Stimulated activated CD4-positive, alpha-beta T cell treated with anti-CD3 and anti-CD28 coated beads, TNF-alpha, amount 100 ng/mL, for 24 hours (primary cell): ENCODE measurements at regions not wholly inside any gene's neighbourhood (a gene's known extent, or its start where the extent isn't known, plus 50 kb on each side); places are given as distances from the start of the nearest gene placed in this dataset.
"Not testable (repeated sequence)": the region's sequence is repeated elsewhere in the genome, so short reads cannot be mapped to it uniquely, and the experiment has no call there.

Experiments
- DNase-seq, 3 experiments: peaks; one replicate each; pipeline ENCODE4 v3.0.0-alpha.2; 2020; ENCODE audit warnings: low read depth in 3 of 3

DNA sequence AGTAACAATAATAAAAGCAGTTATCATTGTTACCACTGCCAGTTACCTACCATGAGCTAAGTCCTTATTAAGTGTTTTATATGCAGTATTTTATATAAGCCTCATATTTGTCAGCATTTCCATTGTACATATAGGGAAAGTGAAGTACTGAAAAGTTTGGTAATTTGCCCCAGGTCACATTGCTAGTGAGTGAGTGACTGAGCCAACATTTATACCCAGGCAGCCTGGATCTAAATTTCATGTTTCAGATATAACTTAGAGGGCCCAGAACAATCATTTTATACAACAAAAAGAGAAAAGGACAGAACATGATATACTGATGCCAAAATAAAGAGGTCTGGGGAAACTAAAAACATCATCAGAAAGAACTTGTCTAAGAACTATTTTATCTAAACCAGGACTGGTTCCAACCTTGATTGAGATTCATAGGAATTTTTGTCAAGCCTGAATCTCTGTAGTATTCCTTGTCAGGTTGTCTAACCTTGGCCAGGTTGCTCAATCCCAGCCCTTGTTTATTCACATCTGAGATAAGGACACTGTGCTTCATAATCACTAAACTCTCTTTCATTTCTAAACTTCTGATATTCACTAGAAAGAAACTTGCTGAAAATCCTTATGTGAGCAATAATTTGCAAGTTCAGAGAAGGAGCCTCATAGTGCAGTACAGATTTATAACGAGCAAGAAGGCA, 308.2 kb downstream of the IPMK start:
- no peak for DNase-seq

DNA sequence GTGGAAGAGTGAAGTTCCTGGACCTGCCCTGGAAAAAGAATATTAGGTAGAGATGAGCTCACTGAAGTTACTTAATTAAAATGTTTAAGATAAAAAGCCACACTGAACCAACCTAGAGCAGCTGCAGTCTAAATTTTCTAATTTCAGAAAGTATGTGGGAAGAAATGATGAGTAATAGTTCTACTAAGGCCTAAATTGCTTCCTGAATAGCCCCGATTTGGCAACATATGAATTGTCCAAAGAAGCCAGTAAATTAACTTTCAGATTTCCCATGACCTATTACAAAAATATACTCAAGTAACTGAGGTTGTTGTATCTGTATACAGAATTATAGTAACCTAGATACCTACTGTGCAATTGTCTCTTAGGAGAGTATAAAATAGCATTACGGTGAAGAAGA, 312.6 kb downstream of the IPMK start:
- DNase-seq = no peak

DNA sequence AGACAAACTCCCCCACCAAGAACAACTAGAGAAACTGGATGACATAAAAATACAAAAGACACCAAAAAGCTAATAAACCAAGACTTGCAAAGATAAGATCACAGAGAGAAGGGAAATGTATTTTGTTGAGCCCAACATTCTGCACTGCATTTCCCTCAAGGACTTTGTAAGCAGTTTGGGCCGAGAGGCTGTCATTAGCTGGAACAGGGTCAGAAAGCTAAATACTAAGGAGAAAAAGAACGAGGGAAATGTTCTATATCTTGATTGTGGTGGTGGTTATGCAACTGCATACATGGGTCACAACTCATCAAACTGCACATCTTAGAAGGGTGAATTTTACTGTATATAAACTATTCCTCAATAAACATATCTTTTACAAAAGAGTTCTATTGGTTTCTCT, 315.0 kb downstream of the IPMK start:
- no peak for DNase-seq

DNA sequence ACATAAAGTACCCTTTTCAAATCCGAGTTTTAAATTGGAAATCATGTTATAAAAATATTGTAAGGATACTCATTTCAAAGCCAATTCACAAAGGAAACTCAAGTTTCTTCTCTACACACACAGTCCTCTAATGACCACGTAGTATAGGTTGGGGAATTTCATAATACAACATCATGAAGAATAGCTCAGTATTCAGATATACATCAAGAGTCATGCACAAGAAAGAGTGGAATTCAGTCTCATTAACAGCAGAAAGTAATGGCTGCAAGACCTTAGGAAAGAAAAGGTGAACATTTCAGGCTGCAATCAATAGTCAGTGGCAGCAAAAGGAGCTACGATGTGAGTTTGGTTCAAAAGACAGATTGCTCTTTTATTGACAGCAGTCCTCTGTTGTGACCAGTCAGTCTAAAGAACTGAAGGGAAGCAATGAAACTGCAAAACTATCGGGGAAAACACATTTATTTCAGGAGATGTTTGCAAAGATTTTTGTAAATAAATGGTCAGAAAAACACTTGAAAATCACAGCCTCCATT, 317.2 kb downstream of the IPMK start:
- DNase-seq = no peak

DNA sequence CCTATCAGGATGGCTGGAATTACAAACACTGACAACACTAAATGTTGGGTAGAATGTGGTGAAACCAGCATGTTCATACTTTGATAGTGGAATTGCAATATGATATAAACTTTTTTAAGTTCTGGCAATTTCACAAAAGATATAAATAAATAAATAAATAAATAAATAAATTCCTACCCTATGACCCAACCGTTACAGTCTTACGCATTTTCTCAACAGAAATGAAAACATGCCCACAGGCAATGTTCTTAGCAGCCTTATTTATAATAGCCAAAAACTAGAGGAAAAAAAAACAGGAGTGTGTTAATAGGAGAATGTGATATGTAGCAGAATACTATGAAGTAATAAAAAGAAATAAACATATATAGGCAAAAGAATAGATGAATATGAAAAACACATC, 318.9 kb downstream of the IPMK start:
- DNase-seq = no peak

DNA sequence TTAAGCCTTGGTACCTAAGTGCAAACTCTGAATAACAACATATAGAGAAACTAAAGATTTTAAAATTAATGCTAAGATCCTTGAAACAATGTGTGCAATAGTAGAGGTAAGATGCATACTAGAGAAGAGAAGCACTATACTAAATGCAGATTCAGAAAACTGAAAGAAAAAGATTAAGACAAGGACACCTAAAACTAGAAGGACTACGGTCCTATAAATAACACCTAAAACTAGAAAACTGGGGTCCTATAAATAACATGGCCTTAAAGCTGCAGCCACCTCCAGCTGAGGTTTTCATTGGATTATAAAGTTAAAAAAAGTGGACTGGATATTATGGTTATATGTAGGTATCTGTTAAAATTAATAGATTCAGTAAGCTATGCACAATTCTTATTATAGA, 320.9 kb downstream of the IPMK start:
- DNase-seq = no peak

DNA sequence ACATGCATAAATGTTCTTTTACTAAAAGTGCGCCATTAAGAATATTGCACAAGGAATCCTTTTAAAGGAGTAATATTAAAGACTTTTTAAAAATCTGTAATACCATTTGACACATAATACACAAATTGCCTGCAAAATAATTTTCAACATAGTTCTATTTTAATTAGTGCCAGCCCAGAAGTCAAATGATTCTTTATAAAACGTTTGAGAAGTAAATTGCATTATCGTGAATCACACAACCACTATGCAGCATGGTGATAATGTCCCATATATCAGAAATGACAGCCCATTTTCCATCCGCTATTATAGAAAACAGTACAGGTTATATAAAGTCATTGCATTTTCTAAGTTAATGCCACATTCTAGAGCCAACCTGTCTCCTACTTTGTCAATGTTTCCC, 324.0 kb downstream of the IPMK start:
- no peak for DNase-seq

DNA sequence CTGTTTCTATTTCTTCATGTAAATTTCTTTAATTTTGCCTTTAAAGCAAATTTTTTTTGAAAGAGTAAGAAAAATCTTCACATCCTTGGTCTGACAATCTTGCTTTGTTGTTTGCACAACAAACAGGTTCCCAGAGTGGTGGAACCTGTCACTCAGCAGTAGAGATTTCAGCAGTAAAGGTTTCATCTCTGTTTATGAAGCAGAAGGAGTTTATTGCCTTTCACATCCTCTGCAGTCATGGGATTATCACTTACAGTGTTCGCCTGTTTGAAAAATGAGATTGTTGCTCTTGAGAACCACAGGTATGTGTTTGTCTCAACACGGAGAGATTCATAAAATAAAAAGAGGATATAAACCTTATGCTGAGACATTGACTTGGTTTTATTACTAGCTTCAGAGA, 342.6 kb downstream of the IPMK start:
- DNase-seq = no peak

DNA sequence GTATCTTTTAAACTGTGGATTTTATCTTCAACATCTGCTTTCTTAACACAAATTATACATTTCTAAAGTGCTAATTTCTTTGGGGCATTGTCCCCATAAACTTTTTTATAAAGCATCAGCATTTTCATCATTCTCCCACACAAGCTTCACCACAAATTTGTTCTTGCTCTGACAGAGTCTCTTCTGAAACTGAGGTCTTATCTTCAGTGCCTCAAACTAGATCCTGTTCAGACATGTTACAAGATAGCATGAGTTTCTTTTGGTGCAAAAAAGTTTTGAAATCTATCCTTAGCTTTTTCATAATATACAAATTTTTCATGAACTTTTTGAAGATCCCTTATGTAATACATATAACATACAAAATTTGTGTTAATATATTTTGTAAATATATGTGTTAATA, 346.6 kb downstream of the IPMK start:
- DNase-seq = no peak

DNA sequence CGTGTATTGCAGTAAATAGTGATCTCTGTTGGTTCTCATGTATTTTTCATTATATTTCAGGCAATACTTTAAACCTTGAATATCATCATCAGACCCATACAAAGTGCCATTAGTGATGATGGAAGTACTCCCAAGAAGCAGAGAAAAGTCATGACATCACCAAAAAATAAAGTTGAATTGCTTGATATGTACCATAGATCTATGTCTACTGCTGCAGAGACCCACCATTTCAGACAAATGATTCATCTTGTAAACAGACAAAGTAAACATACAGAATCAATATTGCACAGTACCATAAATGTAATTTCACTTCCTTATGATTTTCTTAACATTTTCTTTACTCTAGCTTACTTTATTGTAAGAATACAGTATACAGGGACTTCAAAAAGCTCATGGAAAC, 347.8 kb downstream of the IPMK start:
- DNase-seq = no peak

DNA sequence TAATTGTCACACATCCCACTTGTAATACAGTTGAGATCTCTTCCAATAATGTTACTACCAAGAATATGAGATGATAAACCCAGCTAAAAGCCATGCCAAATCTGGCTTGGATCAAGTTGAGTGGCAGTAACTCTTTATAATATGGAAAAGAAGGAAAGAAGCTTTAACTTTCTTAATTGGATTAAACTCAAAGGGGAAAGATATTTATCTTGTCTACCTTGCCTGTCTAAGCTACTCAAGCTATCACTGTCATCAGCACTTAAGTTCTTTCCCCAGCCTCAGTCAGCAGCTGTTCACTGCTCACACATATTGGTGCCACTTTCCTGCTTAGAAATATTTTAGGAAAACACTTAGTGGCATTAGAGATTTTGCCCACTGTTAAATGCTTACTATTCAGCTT, 350.7 kb downstream of the IPMK start:
- no peak for DNase-seq

DNA sequence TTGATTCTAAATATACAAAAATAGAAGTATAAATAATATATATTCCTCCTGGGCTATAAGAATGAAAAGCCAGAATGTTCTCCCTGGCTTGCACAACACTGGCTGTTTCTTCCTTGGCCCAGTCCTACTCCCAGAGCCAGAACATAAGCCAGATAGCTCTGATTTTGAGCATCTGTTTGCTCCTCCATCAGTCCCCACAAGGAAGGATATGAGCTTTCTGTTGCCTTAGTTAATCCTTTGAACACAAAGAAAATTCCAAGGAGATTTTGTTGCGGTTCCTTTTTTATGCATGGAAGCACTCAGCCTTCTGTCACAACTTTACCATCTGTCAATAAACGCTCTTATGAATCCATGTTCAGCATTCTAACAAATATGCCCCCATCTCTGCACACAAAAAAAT, 361.8 kb downstream of the IPMK start:
- no peak for DNase-seq

DNA sequence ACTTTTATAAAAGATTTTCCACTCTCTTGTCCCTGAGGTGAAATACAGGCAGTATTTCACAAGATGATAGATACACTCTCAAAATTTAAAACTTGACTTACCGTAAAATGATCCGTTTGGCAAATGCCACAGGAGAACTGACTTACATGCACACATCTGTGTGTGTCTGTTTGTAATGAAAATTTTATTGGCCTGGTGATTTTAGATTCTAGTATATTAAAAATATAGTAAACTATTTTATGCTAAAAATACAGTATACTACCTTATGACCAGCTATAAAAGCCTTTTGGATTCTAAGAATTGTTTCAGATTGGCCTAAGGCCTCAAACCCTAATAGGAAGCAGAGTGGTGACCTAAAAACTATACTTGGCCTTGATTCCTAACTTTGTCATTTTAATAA, 362.7 kb downstream of the IPMK start:
- DNase-seq = no peak

DNA sequence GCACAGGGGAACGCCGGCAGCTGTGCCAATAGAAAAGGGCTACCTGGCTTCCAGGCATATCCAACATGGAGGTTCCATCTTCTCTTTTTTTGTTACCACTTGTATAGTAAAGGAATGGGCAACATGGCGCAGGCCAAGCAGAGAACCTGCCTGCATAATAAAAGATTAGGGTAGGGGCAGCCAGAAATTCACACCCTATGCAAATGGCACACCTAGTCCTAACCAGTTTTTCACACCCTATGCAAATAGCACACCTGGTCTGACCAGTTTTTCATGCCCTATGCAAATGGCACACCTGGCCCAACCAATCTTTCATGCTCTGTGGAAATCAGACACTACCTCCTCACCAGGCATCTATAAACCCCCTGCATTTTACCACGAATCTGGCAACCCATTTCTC, 369.5 kb downstream of the IPMK start:
- no peak for DNase-seq

DNA sequence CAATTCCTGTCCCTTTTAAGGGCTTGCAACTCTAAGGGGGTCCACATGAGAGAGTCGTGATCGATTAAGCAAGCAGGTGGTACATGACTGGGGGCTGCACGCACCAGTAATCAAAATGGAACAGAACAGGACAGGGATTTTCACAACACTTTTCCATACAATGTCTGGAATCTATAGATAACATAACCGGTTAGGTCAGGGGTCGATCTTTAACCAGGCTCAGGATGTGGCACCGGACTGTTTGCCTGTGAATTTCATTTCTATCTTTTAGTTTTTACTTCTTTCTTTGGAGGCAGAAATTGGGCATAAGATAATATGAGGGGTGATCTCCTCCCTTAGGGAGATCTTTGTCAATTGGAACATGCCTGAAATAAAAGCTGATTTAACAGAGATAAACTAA, 370.1 kb downstream of the IPMK start:
- DNase-seq = no peak

DNA sequence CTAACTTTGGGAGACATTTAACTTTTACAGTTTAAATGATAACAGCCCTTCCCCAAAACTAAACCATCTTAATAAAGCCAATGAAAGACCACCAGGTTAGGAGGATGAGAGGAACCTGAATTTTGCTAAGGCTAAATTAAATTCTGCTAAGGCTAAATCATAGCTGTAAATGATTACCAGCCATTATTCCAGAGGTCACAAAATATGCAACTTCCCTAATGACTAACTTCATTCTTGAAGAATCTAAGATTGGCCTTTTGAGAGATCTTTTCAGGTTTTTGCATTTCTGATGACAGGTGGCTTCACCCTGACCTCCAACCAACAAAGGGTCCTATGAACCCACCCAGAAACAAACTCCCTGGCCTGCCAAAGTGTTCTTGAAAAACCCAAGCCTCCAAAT, 373.3 kb downstream of the IPMK start:
- DNase-seq = no peak

DNA sequence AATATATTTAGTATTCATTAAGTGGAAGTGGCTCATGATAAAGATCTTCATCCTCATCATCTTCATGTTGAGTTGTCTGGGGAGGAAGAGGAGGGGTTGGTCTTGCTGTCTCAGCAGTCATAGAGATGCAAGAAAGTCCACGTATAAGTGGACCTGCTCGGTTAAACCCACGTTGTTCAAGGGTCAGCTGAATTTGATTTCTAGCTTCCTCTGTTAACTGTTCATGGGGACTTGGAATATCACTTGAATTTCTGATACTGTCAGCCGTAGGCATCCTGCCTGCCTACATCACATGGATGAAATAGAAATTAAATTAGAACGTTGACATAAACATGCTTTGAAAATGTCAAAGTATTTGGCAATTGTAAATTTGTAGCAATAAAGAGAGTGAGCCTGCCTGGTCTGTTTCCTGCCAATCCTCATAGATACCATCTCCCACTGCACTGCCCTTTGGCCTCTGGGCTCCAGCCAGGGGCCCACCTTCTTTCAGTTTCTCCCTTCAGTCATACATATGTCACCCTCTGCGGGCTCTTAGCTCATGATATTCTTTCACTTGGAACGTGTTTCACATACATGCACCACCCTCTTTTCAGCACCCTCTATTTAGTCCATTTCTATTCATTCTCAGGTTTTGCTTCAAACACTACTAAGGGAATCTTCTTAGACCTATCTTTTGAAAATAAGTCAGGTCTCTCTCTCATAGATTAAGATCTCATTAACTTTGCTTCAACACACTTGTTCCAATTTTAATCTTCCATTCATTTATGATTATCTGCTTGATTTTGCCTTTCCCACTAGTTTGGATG, 376.3 kb downstream of the IPMK start:
- DNase-seq = no peak

DNA sequence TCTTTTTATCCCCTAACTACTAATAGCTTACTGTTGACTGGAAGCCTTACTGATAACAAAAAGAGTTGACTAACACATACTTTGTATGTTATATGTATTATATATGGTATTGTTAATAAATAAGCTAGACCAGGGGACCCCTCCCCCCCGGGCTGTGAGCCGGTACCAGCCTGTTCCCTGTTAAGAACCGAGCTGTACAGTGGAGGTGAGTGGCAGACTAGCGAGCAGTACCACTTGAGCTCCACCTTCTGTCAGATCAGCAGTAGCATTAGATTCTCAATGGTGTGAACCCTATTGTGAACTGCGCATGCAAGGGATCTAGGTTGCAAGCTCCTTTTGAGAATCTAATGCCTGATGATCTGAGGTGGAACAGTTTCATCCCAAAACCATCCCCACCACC, 377.0 kb downstream of the IPMK start:
- no peak for DNase-seq

DNA sequence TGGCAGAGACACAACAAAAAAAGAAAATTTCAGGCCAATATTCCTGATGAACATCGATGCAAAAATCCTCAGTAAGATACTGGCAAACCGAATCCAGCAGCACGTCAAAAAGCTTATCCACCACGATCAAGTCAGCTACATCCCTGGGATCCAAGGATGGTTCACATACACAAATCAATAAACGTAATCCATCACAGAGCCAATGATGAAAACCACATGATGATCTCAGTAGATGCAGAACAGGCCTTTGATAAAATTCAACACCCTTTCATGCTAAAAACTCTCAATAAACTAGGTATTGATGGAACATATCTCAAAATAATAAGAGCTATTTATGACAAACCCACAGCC, 382.1 kb downstream of the IPMK start:
- not testable (repeated sequence) for DNase-seq

DNA sequence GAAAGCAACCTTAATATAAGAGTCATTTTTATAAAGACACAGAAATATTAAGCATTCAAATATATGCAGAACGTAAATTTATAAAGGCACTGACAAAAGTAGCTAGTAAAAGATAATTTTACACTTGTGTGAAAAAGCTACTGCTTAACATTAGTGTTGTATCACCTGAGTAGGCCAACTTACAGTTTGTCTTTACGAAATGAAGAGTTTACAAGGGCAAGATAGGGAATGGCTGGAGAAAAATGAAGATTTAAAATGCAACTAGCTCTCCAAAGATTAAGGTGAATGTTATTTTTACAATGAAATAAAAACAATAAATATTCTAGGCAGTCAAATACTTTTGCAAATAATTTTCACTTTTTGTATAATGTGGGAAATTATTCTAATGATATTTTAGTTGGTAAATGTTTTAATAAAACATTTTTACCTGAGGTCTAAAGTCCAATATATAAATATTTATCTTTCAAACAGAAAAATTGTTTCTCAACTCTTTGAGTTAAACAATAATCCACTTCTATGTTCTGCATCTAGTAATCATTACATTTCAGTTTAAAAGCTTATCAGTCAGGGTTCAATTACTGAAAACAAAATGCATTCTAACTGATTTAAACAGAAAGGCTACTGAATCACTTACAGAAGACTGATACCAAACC, 382.6 kb downstream of the IPMK start:
- DNase-seq = no peak

DNA sequence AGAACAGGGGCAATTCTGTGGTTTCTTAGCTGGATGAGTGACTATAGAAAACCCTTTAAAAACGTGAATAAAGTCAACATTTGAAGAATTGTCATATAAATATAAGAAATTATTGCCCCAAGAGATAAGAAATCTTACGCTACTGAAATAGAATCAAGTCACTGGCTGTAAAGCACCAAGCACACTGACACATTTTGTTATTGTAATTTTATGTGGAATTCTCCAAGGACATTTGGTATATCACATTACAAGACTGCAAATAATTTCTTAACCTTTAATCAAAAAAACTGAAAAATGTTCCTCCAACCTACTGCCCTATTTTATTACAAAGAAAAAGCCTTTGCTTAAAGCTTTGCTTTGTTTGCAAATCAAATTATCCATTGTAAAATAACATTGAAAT, 383.3 kb downstream of the IPMK start:
- DNase-seq = no peak

DNA sequence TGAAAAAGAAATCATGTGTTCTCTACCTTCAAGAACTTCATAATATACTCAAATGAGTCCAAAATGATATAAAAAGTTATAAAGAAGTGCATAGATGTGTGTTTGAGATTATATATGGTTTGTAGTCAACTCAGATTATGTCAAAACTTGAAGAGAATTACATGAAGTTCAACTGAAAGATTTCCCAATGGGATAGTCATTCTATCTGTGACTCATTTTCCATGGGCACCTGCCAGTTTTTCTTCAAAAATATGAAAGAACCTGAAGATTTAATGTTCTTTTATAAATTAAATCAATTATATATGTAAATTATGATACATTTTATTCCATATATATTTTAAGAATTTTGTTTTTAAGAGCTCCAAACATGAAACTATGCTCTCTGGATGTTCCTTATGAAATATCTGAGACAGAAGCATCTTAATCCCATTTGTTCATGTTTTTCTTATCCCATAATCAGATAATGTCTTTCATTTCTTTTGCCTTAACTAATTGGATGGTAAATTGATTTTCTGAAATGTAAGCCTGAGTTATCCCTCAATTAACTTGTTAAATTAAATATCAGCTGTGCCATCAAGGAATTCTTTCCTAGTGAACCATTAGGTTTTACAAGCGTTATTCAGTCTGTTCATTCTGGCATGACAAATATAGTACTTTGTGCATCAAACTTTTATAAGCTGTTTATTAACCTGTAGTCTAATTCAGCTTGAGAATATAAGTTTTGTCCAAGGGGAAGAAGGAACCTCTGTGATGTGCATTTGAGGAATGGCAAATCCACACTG, 387.1 kb downstream of the IPMK start:
- no peak for DNase-seq
